ENCODE measurements at regions not wholly inside any gene's neighbourhood (a gene's known extent, or its start where the extent isn't known, plus 50 kb on each side); places are given as distances from the start of the nearest gene placed in this dataset.
"Not testable (repeated sequence)": the region's sequence is repeated elsewhere in the genome, so short reads cannot be mapped to it uniquely, and the experiment has no call there.

DNA sequence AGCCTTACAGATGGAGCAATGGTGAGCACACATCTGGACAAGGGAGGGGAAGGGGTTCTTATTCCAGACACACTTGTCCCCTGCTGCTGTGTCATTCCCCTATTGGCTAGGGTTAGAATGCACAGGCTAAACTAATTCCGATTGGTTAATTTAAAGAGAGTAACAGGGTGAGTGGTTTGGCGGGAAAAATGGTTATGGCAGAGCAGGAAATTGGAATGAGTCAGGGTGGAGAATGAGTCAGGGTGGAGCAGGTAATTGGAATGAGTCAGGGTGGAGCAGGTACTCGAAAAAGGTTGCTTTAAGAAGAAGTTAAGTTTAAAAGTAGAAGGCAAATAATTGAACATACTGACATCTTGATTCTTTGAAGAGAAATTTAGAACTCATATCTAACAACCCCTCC lies 112.5 kb downstream of the VSIG4 start:
- not testable (repeated sequence) for TF ChIP-seq POLR2A (IDR thresholded peaks at IDR 0.05; ENCODE audit: low read length); GATA1 (IDR thresholded peaks at IDR 0.05; ENCODE audit: low read depth, low read length)
